Esophagus muscularis mucosa (tissue), 4 donors: ENCODE measurements at regions not wholly inside any gene's neighbourhood (a gene's known extent, or its start where the extent isn't known, plus 50 kb on each side); places are given as distances from the start of the nearest gene placed in this dataset.

Experiments
- DNase-seq: peaks from one replicate; pipeline ENCODE4 v3.0.0-alpha.2; 2017; ENCODE audit errors: extremely low spot score
- H3K27ac ChIP-seq, 4 donors: fragments of 200-600 bp; sonication (generic); replicated peaks in 1 of 4; 1 replicate in 3 of 4; 2 replicates in 1 of 4; pipeline ENCODE4 v1.5.1; 2016 to 2019; ENCODE audit warnings: mild to moderate bottlenecking in 1 of 4
- H3K27me3 ChIP-seq, 4 donors: fragments of 200-600 bp; sonication (generic); one replicate each; pipeline versions ENCODE4 v1.5.1 to v1.6.0; 2016 to 2019
- H3K36me3 ChIP-seq, 4 donors: fragments of 200-600 bp; sonication (generic); one replicate each; pipeline ENCODE4 v1.5.1; 2016 to 2019
- H3K4me1 ChIP-seq, 4 donors: fragments of 200-600 bp; sonication (generic); one replicate each; pipeline ENCODE4 v1.5.1; 2016 to 2019
- H3K4me3 ChIP-seq, 4 donors: fragments of 200-600 bp; sonication (generic); 1 replicate in 2 of 4; 2 replicates in 2 of 4; pipeline ENCODE4 v1.5.1; 2016 to 2019; ENCODE audit warnings: mild to moderate bottlenecking in 4 of 4, moderate library complexity in 1 of 4
- H3K9me3 ChIP-seq, 4 donors: fragments of 200-600 bp; sonication (generic); 1 replicate in 3 of 4; 2 replicates in 1 of 4; pipeline ENCODE4 v1.5.1; 2016 to 2019
- EP300 ChIP-seq: sonication (generic); formaldehyde crosslinking; IDR thresholded peaks from one replicate; pipeline ENCODE4 v1.6.1; 2017; ENCODE audit warnings: antibody characterized with exemption
- POLR2A ChIP-seq: fragments of 450-650 bp; IDR thresholded peaks from one replicate; pipeline ENCODE4 v1.6.1; 2017; ENCODE audit warnings: antibody characterized with exemption, moderate library complexity, mild to moderate bottlenecking, low read depth
- POLR2AphosphoS5 ChIP-seq, 2 donors: sonication (generic); formaldehyde crosslinking; IDR thresholded peaks; one replicate each; pipeline ENCODE4 v1.6.1; 2017; ENCODE audit warnings: antibody characterized with exemption in 2 of 2
- WGBS: methylation state at CpG from one replicate; pipeline ENCODE4 v1.1.5; 2018; 5-methylcytosine and 5-hydroxymethylcytosine counted together
- intact Hi-C: fragments of 100-400 bp; cut with DNase I; formaldehyde crosslinking; loops from one replicate; pipeline ENCODE4 v1.15.1; 2023
- TF ChIP-seq, protein P1 (sequence below), 3 experiments: fragments of 200-600 bp in 2 of 3; fragments of 450-650 bp in 1 of 3; sonication (generic) in 2 of 3; IDR thresholded peaks; one replicate each; pipeline ENCODE4 v1.5.1; 2017 to 2019; ENCODE audit warnings: antibody characterized with exemption in 3 of 3, mild to moderate bottlenecking in 2 of 3, moderate library complexity in 1 of 3

DNA sequence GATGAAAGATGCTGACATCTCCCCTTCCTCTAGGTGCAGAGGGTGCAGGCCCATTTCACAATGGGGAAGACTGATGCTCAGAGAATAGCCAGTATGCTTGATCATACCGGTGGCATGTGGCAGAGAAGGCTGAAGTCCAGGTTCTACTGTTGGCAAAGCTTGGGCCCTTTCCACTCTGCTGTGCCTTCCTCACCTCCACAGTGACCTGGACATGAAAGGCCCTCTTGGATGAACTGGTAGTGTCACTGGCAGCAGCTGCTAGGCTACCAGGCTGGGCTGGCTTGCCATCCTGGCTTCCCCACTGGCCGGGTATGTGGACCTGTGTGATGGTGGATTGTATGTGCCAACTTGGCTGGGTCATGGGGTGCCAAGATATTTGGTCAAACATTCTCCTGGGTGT is 92.0 kb downstream of the GADD45G start:
- Histone ChIP-seq H3K36me3 (no peaks in the 10 kb centered on the region), H3K27me3 (no peaks in the 10 kb centered on the region), H3K27ac (no peak overlapping the region), H3K4me3 (no peak overlapping the region), H3K4me1 (no peaks in the 10 kb centered on the region), H3K9me3 (no peaks in the 10 kb centered on the region)
- intact Hi-C loops: no loop called here
- no peak for TF ChIP-seq POLR2AphosphoS5 (IDR thresholded peaks at IDR 0.05)
- TF ChIP-seq EP300: no peak
- TF ChIP-seq POLR2A: no peak
- TF ChIP-seq, protein P1, sequence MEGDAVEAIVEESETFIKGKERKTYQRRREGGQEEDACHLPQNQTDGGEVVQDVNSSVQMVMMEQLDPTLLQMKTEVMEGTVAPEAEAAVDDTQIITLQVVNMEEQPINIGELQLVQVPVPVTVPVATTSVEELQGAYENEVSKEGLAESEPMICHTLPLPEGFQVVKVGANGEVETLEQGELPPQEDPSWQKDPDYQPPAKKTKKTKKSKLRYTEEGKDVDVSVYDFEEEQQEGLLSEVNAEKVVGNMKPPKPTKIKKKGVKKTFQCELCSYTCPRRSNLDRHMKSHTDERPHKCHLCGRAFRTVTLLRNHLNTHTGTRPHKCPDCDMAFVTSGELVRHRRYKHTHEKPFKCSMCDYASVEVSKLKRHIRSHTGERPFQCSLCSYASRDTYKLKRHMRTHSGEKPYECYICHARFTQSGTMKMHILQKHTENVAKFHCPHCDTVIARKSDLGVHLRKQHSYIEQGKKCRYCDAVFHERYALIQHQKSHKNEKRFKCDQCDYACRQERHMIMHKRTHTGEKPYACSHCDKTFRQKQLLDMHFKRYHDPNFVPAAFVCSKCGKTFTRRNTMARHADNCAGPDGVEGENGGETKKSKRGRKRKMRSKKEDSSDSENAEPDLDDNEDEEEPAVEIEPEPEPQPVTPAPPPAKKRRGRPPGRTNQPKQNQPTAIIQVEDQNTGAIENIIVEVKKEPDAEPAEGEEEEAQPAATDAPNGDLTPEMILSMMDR (IDR thresholded peaks at IDR 0.05): no peak
- WGBS: 75% methylated on average over 1 of the region's 2 CpGs
- no peak for DNase-seq

DNA sequence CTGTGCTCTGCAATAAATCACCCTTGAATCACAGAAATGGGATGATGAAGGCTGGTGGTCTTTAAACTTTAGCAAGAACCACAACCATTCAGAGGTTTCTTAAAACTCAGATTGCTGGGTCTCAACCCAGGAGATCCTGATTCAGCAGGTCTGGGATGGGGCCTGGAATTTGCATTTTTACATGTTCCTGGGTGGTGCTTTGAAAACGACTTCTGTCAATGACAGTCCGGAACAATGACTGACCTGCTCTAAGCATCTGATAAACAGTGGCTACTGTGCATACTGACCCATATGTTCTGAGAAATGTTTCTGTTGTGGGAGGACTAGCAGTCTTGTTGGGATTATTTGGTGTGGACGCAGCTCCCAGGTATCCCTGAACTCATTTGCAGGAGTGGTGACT is 92.7 kb downstream of the GADD45G start:
- intact Hi-C loops: no loop called here
- Histone ChIP-seq H3K9me3 (no peaks in the 10 kb centered on the region), H3K36me3 (no peaks in the 10 kb centered on the region), H3K4me1 (no peaks in the 10 kb centered on the region), H3K27me3 (no peaks in the 10 kb centered on the region), H3K4me3 (no peak overlapping the region), H3K27ac (no peak overlapping the region)
- TF ChIP-seq, protein P1 (IDR thresholded peaks at IDR 0.05): no peak
- TF ChIP-seq POLR2AphosphoS5 (IDR thresholded peaks at IDR 0.05): no peak
- TF ChIP-seq EP300: no peak
- no peak for TF ChIP-seq POLR2A
- no peak for DNase-seq
- 91% methylated on average over 3 of the region's 3 CpGs for WGBS

DNA sequence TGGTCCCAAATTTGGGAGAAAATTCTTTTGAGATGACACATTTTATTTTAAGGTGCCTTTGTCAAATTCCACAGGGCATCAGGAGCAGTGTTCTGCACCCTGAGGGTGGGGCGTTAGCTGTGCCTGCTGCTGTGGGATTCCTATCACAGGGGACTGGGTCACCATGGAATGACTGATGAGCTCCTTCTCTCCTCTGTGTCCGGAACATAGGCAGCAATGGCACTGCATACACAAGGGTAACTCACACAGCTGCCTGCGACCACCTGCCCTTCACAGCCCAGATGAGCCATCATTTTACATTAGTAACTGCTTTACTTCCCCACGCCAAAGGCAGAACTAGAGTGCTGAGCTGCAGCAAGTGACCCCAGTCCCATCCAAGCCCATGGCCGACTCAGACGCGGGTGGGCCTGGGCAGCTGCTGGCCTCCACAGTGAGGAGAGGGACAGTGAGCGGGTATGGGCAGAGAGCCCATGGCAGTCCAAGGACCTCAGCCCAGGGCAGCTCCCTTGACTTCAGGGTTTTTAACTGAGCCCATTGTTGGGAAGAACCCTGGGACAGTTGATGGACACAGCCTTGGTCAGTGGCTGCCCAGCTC is 93.7 kb downstream of the GADD45G start:
- Histone ChIP-seq H3K4me3 (no peak overlapping the region), H3K27me3 (no peaks in the 10 kb centered on the region), H3K36me3 (no peaks in the 10 kb centered on the region), H3K4me1 (no peaks in the 10 kb centered on the region), H3K9me3 (no peaks in the 10 kb centered on the region), H3K27ac (no peak overlapping the region)
- no peak for TF ChIP-seq POLR2A
- TF ChIP-seq, protein P1 (IDR thresholded peaks at IDR 0.05): no peak
- DNase-seq: no peak
- intact Hi-C loops: no loop called here
- WGBS: 89% methylated on average over 2 of the region's 8 CpGs

DNA sequence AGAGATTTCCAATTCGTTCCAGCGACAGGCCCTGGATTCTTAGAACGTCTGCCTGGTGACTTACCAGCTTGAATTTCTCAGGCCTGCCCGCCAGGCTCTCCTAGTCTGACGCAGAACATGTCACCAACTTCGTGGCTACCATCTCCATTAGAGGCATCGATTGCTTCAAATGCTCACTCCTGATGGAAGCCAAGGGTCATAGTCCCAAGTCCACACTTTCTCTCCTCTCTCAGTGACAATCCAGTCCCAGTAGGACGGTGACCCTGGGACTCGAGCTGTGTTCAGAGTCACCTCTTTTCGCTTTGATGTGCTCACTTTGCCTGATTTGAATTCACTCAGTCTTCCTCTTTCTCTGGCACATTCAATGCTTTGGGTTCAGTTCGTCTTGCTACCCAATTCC is 94.8 kb downstream of the GADD45G start:
- Histone ChIP-seq H3K4me1 (no peaks in the 10 kb centered on the region), H3K36me3 (no peaks in the 10 kb centered on the region), H3K9me3 (no peaks in the 10 kb centered on the region), H3K4me3 (no peak overlapping the region), H3K27me3 (no peaks in the 10 kb centered on the region), H3K27ac (no peak overlapping the region)
- TF ChIP-seq POLR2A (no peak), POLR2AphosphoS5 (IDR thresholded peaks at IDR 0.05) (no peak), EP300 (no peak)
- TF ChIP-seq, protein P1 (IDR thresholded peaks at IDR 0.05): no peak
- no peak for DNase-seq
- intact Hi-C loops: no loop called here
- WGBS: 92% methylated on average over 11 of the region's 11 CpGs

DNA sequence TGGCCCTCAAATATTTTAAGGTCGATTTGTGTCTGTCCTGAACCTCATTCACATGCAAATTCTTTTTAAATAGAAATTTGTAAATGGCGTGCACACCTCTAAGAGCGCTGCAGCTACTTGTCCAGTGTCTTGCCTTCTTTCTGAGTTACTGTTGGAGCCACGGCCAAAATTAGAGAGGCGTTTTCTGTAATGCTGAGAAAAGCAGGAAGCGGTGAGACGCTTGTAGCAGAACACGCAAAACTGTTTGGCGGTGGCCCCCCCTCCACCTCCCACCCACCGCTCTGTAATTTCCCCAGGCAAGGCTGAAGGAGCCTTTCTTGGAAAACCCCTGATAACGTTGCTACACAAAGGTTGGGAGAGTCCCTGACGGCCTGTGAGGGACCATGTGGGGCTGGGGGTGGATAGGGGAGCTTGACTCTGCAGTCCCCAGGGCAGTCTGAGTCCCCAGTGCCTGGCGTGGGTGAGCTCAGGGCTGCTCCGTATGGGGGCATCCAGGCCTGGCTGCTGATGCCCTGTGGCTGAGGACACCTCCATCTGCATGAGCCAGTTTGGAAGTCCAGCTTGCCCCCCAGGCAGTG is 96.5 kb downstream of the GADD45G start:
- no peak overlapping the region for H3K27ac ChIP-seq
- no peaks in the 10 kb centered on the region for H3K27me3 ChIP-seq
- DNase-seq: no peak
- TF ChIP-seq POLR2A (no peak), EP300 (no peak), POLR2AphosphoS5 (IDR thresholded peaks at IDR 0.05) (no peak)
- TF ChIP-seq, protein P1 (IDR thresholded peaks at IDR 0.05): no peak
- intact Hi-C loops: no loop called here
- no peaks in the 10 kb centered on the region for H3K36me3 ChIP-seq
- WGBS: 71% methylated on average over 14 of the region's 14 CpGs
- H3K4me1 ChIP-seq: no peaks in the 10 kb centered on the region
- H3K9me3 ChIP-seq: no peaks in the 10 kb centered on the region
- no peak overlapping the region for H3K4me3 ChIP-seq
